ENCODE measurements at regions not wholly inside any gene's neighbourhood (a gene's known extent, or its start where the extent isn't known, plus 50 kb on each side); places are given as distances from the start of the nearest gene placed in this dataset.

- no peaks in the 10 kb centered on the region for H4K20me1 ChIP-seq (ENCODE audit: control insufficient read depth, insufficient read depth, low read length, poor library complexity, severe bottlenecking)
- H3K4me2 ChIP-seq (replicated peaks; ENCODE audit: low read depth, low read length, poor library complexity, severe bottlenecking) = no peak overlapping the region
- no peak for TF ChIP-seq EZH2 (IDR thresholded peaks at IDR 0.05; ENCODE audit: borderline replicate concordance, insufficient read depth, low read depth, low read length, poor library complexity, severe bottlenecking)
- TF ChIP-seq CTCF (IDR thresholded peaks at IDR 0.05) = no peak
- ChIA-PET CTCF (no interaction called here), POLR2A (no interaction called here)
- H3K9me3 ChIP-seq (ENCODE audit: control extremely low read depth in 1 of 3, control insufficient read depth in 2 of 3, insufficient read depth in 1 of 3, low read length in 2 of 3) = no peaks in the 10 kb centered on the region
- Mint-ChIP-seq H3K4me3 (no peak overlapping the region), H3K27ac (no peak overlapping the region), H3K27me3 (no peaks in the 10 kb centered on the region), H3K4me1 (no peaks in the 10 kb centered on the region), H3K9me3 (ENCODE audit: insufficient read depth) (peaks cover 11% of the 10 kb centered on the region)
- no peak for DNase-seq
- ATAC-seq (ENCODE audit: low read depth) = no peak
- H3K4me1 ChIP-seq (ENCODE audit: control insufficient read depth in 2 of 2, insufficient read depth in 2 of 2, low read length in 2 of 2) = no peaks in the 10 kb centered on the region
- H3K9ac ChIP-seq (ENCODE audit: low read length) = no peak overlapping the region
- H2AFZ ChIP-seq (ENCODE audit: insufficient read depth, low read depth, low read length, poor library complexity, severe bottlenecking) = no peak overlapping the region
- H3K27ac ChIP-seq (ENCODE audit: low read length in 2 of 2) = no peak overlapping the region
- H3K4me3 ChIP-seq (ENCODE audit: control extremely low read depth in 1 of 5, extremely low read depth in 1 of 5, insufficient read depth in 1 of 5, low read depth in 2 of 5, low read length in 4 of 5) = no peak overlapping the region
- intact Hi-C loops (cut with micrococcal nuclease) = no loop called here
- no peaks in the 10 kb centered on the region for H3K79me2 ChIP-seq (ENCODE audit: control insufficient read depth, insufficient read depth, low read length)
- H3K27me3 ChIP-seq (replicated peaks in 1 of 4; ENCODE audit: control extremely low read depth in 1 of 4, control insufficient read depth in 3 of 4, insufficient read depth in 4 of 4, low read length in 3 of 4) = no peaks in the 10 kb centered on the region
- no CpG with 5 or more reads among the region's 3 CpGs for WGBS (ENCODE audit: insufficient coverage)
- no peaks in the 10 kb centered on the region for H3K36me3 ChIP-seq (replicated peaks in 1 of 2; ENCODE audit: control extremely low read depth in 1 of 2, control insufficient read depth in 1 of 2, extremely low read depth in 1 of 2, insufficient read depth in 2 of 2, low read length in 1 of 2)
These were observed 1266.3 kb downstream of the SI start for GRCh38 chr3:163812006-163812405.

GRCh38 chr3:163809540-163809993 lies 1268.7 kb downstream of the SI start:
- no peak overlapping the region for H2AFZ ChIP-seq (ENCODE audit: insufficient read depth, low read depth, low read length, poor library complexity, severe bottlenecking)
- POLR2A ChIA-PET = no interaction called here

More at GRCh38 chr3:163809540-163809993, 1268.7 kb downstream of the SI start:
- CTCF ChIA-PET = no interaction called here
- 55% methylated on average over 2 of the region's 4 CpGs for WGBS (ENCODE audit: insufficient coverage)
- Mint-ChIP-seq H3K4me3 (no peak overlapping the region), H3K27me3 (no peaks in the 10 kb centered on the region), H3K4me1 (no peaks in the 10 kb centered on the region), H3K27ac (no peak overlapping the region), H3K9me3 (ENCODE audit: insufficient read depth) (peaks cover 4% of the 10 kb centered on the region)
- DNase-seq (no peak), ATAC-seq (ENCODE audit: low read depth) (no peak)
- H3K27me3 ChIP-seq (replicated peaks in 1 of 4; ENCODE audit: control extremely low read depth in 1 of 4, control insufficient read depth in 3 of 4, insufficient read depth in 4 of 4, low read length in 3 of 4) = no peaks in the 10 kb centered on the region
- no peak overlapping the region for H3K4me2 ChIP-seq (replicated peaks; ENCODE audit: low read depth, low read length, poor library complexity, severe bottlenecking)
- H3K4me3 ChIP-seq (ENCODE audit: control extremely low read depth in 1 of 5, extremely low read depth in 1 of 5, insufficient read depth in 1 of 5, low read depth in 2 of 5, low read length in 4 of 5) = no peak overlapping the region
- TF ChIP-seq CTCF (IDR thresholded peaks at IDR 0.05) (no peak), EZH2 (IDR thresholded peaks at IDR 0.05; ENCODE audit: borderline replicate concordance, insufficient read depth, low read depth, low read length, poor library complexity, severe bottlenecking) (no peak)
- no peaks in the 10 kb centered on the region for H3K79me2 ChIP-seq (ENCODE audit: control insufficient read depth, insufficient read depth, low read length)
- H4K20me1 ChIP-seq (ENCODE audit: control insufficient read depth, insufficient read depth, low read length, poor library complexity, severe bottlenecking) = no peaks in the 10 kb centered on the region
- intact Hi-C loops (cut with micrococcal nuclease) = no loop called here
- no peaks in the 10 kb centered on the region for H3K36me3 ChIP-seq (replicated peaks in 1 of 2; ENCODE audit: control extremely low read depth in 1 of 2, control insufficient read depth in 1 of 2, extremely low read depth in 1 of 2, insufficient read depth in 2 of 2, low read length in 1 of 2)
- no peak overlapping the region for H3K27ac ChIP-seq (ENCODE audit: low read length in 2 of 2)
- no peak overlapping the region for H3K9ac ChIP-seq (ENCODE audit: low read length)
- no peaks in the 10 kb centered on the region for H3K4me1 ChIP-seq (ENCODE audit: control insufficient read depth in 2 of 2, insufficient read depth in 2 of 2, low read length in 2 of 2)
- H3K9me3 ChIP-seq (ENCODE audit: control extremely low read depth in 1 of 3, control insufficient read depth in 2 of 3, insufficient read depth in 1 of 3, low read length in 2 of 3) = no peaks in the 10 kb centered on the region

Measured in B cell (primary cell).